ENCODE measurements at regions not wholly inside any gene's neighbourhood (a gene's known extent, or its start where the extent isn't known, plus 50 kb on each side); places are given as distances from the start of the nearest gene placed in this dataset.

DNA sequence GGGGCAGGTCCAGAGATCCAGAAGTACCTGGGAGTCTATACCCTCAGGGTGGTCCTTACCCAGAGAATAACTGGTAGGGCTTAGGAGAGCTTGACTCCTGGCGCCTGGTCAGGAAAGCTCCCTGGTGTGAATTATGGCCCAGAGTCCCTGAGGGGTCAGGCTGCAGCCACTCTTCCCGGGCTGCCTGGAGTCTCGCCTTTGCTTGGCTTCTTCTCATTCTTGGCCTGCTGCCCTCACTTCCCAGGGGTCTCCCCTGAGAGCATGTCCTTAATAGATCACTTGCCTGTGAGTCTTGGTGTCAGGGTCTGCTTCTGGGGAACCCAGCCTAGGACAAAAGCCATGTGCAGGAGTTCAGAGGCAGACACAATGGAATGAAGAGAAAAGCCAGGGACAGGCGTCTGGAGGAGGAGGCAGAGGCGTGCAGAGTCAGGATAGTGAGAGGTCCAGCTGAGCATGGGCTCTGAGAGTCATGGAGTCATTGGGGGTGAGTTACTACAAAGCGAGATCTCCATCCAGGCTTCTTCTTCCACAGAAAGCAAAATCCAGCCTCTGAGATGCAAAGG is 212.3 kb downstream of the TFAP2C start:
- TF ChIP-seq, protein P1, sequence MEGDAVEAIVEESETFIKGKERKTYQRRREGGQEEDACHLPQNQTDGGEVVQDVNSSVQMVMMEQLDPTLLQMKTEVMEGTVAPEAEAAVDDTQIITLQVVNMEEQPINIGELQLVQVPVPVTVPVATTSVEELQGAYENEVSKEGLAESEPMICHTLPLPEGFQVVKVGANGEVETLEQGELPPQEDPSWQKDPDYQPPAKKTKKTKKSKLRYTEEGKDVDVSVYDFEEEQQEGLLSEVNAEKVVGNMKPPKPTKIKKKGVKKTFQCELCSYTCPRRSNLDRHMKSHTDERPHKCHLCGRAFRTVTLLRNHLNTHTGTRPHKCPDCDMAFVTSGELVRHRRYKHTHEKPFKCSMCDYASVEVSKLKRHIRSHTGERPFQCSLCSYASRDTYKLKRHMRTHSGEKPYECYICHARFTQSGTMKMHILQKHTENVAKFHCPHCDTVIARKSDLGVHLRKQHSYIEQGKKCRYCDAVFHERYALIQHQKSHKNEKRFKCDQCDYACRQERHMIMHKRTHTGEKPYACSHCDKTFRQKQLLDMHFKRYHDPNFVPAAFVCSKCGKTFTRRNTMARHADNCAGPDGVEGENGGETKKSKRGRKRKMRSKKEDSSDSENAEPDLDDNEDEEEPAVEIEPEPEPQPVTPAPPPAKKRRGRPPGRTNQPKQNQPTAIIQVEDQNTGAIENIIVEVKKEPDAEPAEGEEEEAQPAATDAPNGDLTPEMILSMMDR (conservative IDR thresholded peaks at IDR 0.05): no peak
- no peak for TF ChIP-seq ZFX (IDR thresholded peaks at IDR 0.05)
